HG03469 (cell line): ENCODE measurements at regions not wholly inside any gene's neighbourhood (a gene's known extent, or its start where the extent isn't known, plus 50 kb on each side); places are given as distances from the start of the nearest gene placed in this dataset.
"Not testable (repeated sequence)": the region's sequence is repeated elsewhere in the genome, so short reads cannot be mapped to it uniquely, and the experiment has no call there.

Experiments
- ATAC-seq: cut with Tn5 transposase; IDR thresholded peaks from one replicate; pipeline ENCODE4 v1.9.1; 2021; ENCODE audit warnings: mild to moderate bottlenecking, moderate library complexity, moderate number of reproducible peaks; ENCODE audit not compliant: unreplicated experiment

DNA sequence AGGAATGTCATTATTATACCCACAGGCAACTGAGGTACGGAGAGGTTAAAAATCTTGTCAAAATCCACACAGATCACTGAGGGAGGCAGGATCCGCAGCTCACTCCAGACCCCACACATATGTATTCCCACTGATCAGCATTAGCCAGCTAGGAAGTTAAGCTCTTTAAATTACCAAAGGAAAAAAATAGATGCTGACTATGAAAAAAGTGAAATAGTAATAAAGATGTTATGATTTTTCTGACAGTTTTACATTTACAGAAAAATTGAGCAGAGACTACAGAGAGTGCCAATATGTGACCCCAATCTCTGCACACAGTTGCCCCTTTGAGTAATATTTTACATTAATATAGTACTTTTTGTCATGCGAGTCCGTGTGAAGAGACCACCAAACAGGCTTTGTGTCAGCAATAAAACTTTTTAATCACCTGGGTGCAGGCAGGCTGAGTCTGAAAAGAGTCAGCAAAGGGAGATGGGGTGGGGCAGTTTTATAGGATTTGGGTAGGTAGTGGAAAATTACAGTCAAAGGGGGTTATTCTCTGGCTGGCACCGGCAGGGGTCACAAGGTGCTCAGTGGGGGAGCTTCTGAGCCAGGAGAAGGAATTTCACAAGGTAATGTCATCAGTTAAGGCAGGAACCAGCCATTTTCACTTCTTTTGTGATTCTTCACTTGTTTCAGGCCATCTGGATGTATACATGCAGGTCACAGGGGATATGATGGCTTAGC is 61.9 kb upstream of the NAA35 start:
- ATAC-seq: not testable (repeated sequence)

- not testable (repeated sequence) for ATAC-seq
These were observed 60.4 kb upstream of the NAA35 start for GRCh38 chr9:85880507-85880906.

DNA sequence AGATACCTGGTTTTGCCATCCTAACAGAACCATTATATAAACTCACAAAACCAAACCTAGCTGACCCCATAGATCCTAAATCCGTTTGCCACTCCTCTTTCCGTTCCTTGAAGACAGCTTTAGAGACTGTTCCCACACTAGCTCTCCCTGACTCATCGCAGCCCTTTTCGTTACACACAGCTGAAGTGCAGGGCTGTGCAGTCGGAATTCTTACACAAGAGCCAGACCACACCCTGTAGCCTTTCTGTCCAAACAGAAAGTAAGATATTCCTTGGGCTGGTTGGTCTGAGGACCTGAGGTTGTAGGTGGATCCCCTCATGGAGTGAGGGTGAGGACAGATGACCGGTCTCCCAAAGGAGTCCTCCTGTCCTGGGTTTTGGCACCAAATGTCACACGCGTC is 56.7 kb upstream of the NAA35 start:
- ATAC-seq: no peak

DNA sequence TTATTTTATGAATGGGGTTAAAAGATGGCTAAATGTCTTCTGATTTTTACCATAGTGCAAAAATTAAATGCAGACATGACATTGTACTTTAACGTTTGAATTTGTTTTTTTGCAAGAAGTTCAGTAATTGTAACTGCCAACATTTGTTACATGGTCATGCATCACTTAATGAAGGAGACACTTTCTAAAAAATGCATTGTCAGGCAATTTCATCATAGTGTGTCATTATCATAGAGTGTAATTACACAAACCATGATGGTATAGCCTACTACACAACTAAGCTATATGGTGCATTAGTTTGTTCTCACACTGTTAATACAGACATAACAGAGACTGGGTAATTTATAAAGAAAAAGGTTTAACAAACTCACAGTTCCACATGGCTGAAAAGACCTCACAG is 50.0 kb upstream of the NAA35 start:
- no peak for ATAC-seq
